ENCODE measurements at regions not wholly inside any gene's neighbourhood (a gene's known extent, or its start where the extent isn't known, plus 50 kb on each side); places are given as distances from the start of the nearest gene placed in this dataset.

DNA sequence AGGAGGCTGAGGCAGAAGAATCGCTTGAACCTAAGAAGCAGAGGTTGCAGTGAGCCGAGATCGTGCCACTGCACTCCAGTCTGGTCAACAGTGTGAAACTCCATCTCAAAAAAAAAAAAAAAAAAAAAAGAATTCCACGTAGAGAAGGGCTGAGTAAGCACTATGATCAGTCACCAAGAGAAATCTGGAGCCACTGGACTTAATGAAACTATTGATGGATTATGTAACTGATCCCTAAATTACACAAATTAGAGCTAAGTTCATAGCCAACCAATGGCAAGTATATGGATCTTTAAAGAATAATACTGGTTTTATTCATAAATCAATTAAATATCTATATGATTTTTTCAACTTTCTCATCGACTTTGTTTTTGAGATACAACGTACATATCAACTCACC, 72.2 kb upstream of the ABLIM1 start:
- DNase-seq (no peak), ATAC-seq (no peak)
- H3K9me3 ChIP-seq, result no peaks in the 10 kb centered on the region
- intact Hi-C loops (cut with DNase I), result no loop called here
- TF ChIP-seq POLR2A (IDR thresholded peaks at IDR 0.05), result no peak
- TF ChIP-seq, protein P1, sequence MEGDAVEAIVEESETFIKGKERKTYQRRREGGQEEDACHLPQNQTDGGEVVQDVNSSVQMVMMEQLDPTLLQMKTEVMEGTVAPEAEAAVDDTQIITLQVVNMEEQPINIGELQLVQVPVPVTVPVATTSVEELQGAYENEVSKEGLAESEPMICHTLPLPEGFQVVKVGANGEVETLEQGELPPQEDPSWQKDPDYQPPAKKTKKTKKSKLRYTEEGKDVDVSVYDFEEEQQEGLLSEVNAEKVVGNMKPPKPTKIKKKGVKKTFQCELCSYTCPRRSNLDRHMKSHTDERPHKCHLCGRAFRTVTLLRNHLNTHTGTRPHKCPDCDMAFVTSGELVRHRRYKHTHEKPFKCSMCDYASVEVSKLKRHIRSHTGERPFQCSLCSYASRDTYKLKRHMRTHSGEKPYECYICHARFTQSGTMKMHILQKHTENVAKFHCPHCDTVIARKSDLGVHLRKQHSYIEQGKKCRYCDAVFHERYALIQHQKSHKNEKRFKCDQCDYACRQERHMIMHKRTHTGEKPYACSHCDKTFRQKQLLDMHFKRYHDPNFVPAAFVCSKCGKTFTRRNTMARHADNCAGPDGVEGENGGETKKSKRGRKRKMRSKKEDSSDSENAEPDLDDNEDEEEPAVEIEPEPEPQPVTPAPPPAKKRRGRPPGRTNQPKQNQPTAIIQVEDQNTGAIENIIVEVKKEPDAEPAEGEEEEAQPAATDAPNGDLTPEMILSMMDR (IDR thresholded peaks at IDR 0.05), result no peak
- H3K36me3 ChIP-seq (replicated peaks in 1 of 2; ENCODE audit: insufficient read depth in 1 of 2, low read depth in 2 of 2), result no peaks in the 10 kb centered on the region
- WGBS, 2 donors, result 93 to 95% methylated on average over 6 of the region's 6 CpGs
- no peak overlapping the region for H3K4me3 ChIP-seq
- H3K27ac ChIP-seq, result no peak overlapping the region
- H3K27me3 ChIP-seq, result no peaks in the 10 kb centered on the region
- H3K4me1 ChIP-seq, result peaks cover 12% of the 10 kb centered on the region

DNA sequence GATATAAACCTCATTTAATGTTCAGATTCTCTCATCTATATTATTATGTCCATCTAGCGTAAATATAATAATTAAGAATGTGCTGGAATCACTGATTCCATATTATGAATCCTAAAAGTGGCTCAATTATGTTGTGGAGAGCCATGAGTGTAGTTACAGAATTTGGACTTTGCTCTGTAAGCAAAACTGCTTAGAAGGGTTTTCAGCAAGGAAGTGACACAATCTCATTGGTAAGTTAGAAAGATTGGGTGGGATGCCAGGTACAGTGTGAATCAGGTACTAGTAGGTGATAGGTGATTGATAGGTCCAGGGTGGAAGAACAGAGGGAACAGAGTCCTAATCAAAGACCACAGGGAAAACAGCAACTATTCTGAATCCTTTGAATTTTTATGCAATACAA, 74.9 kb upstream of the ABLIM1 start:
- WGBS, 2 donors, result 92 to 93% methylated on average over 1 of the region's 1 CpG
- intact Hi-C loops (cut with DNase I), result no loop called here
- H3K9me3 ChIP-seq, result no peaks in the 10 kb centered on the region
- ATAC-seq (no peak), DNase-seq (no peak)
- no peak overlapping the region for H3K4me3 ChIP-seq
- no peaks in the 10 kb centered on the region for H3K27me3 ChIP-seq
- H3K27ac ChIP-seq, result no peak overlapping the region
- no peaks in the 10 kb centered on the region for H3K4me1 ChIP-seq
- TF ChIP-seq POLR2A (IDR thresholded peaks at IDR 0.05), result no peak
- TF ChIP-seq, protein P1 (IDR thresholded peaks at IDR 0.05), result no peak
- H3K36me3 ChIP-seq (replicated peaks in 1 of 2; ENCODE audit: insufficient read depth in 1 of 2, low read depth in 2 of 2), result no peaks in the 10 kb centered on the region

DNA sequence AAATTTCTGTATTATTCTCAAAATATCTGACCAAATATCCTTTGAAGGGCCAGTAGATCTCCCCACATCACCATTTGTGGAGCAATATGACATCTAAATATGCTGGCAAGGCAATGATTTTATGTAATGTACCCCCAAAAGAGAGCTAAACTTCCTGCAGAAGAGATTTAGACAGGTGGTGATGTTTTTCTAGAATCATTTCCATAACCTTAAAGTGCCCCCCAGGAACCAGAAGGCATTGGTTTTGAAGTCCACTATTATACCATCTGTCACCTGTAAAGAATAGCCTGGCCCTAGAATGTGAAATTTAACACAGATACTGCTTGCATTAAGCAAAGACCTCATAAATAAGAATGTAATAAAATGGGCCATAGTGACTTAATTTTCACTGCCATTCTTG, 77.9 kb upstream of the ABLIM1 start:
- Histone ChIP-seq H3K27ac (no peak overlapping the region), H3K4me3 (no peak overlapping the region), H3K4me1 (no peaks in the 10 kb centered on the region), H3K27me3 (no peaks in the 10 kb centered on the region), H3K9me3 (no peaks in the 10 kb centered on the region), H3K36me3 (replicated peaks in 1 of 2; ENCODE audit: insufficient read depth in 1 of 2, low read depth in 2 of 2) (no peaks in the 10 kb centered on the region)
- intact Hi-C loops (cut with DNase I), result no loop called here
- no peak for DNase-seq
- TF ChIP-seq, protein P1 (IDR thresholded peaks at IDR 0.05), result no peak
- no peak for TF ChIP-seq POLR2A (IDR thresholded peaks at IDR 0.05)
- no peak for ATAC-seq

GRCh38 chr10:114743521-114744231, 77.9 kb upstream of the FHIP2A start:
- Histone ChIP-seq H3K4me1 (no peaks in the 10 kb centered on the region), H3K9me3 (no peaks in the 10 kb centered on the region), H3K27me3 (no peaks in the 10 kb centered on the region), H3K27ac (no peak overlapping the region), H3K4me3 (no peak overlapping the region), H3K36me3 (replicated peaks in 1 of 2; ENCODE audit: insufficient read depth in 1 of 2, low read depth in 2 of 2) (no peaks in the 10 kb centered on the region)
- no peak for DNase-seq
- ATAC-seq, result no peak
- WGBS, 2 donors, result 75 to 76% methylated on average over 6 of the region's 6 CpGs
- TF ChIP-seq, protein P1 (IDR thresholded peaks at IDR 0.05), result no peak
- no peak for TF ChIP-seq POLR2A (IDR thresholded peaks at IDR 0.05)
- intact Hi-C loops (cut with DNase I), result no loop called here

DNA sequence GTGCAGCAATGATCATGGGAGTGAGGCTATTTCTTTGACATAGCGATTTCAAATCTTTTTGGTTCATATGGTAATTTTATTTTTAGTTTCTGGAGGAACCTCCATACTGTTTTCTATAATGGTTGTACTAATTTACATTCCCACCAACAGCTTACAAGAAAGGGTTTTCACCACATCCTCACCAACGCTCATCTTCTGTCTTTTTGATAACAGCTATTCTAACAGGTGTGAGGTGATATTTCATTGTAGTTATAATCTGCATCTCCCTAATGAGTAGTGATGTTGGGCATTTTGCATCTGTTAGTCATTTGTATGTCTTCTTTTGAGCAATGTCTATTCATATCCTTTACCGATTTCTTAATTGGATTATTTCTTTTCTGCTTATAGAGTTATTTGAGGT, 75.0 kb upstream of the FHIP2A start:
- H3K4me3 ChIP-seq, result no peak overlapping the region
- ATAC-seq (no peak), DNase-seq (no peak)
- H3K9me3 ChIP-seq, result no peaks in the 10 kb centered on the region
- no peaks in the 10 kb centered on the region for H3K4me1 ChIP-seq
- H3K27me3 ChIP-seq, result no peaks in the 10 kb centered on the region
- no peaks in the 10 kb centered on the region for H3K36me3 ChIP-seq (replicated peaks in 1 of 2; ENCODE audit: insufficient read depth in 1 of 2, low read depth in 2 of 2)
- no peak overlapping the region for H3K27ac ChIP-seq
- TF ChIP-seq, protein P1 (IDR thresholded peaks at IDR 0.05), result no peak
- TF ChIP-seq POLR2A (IDR thresholded peaks at IDR 0.05), result no peak
- WGBS, 2 donors, result 93% methylated on average over 3 of the region's 3 CpGs
- intact Hi-C loops (cut with DNase I), result no loop called here

Measured in body of pancreas (tissue), 4 donors.